ENCODE measurements at regions not wholly inside any gene's neighbourhood (a gene's known extent, or its start where the extent isn't known, plus 50 kb on each side); places are given as distances from the start of the nearest gene placed in this dataset.

- no peak for TF ChIP-seq JUND (IDR thresholded peaks at IDR 0.05; ENCODE audit: low read depth)
- no peak for DNase-seq (ENCODE audit: low read depth in 1 of 2, low spot score in 1 of 2)
- in situ Hi-C loops (cut with HindIII; ENCODE audit: low pct_unique_long_range_greater_than_20kb, low sequenced_read_pairs) = no loop called here
Observed at GRCh38 chr7:93779115-93779514, 111.4 kb downstream of the TFPI2 start.

- DNase-seq (ENCODE audit: low read depth in 1 of 2, low spot score in 1 of 2) = no peak
- in situ Hi-C loops (cut with HindIII; ENCODE audit: low pct_unique_long_range_greater_than_20kb, low sequenced_read_pairs) = no loop called here
- TF ChIP-seq JUND (IDR thresholded peaks at IDR 0.05; ENCODE audit: low read depth) = no peak
Observed at GRCh38 chr7:93778384-93778783, 112.2 kb downstream of the TFPI2 start.

DNA sequence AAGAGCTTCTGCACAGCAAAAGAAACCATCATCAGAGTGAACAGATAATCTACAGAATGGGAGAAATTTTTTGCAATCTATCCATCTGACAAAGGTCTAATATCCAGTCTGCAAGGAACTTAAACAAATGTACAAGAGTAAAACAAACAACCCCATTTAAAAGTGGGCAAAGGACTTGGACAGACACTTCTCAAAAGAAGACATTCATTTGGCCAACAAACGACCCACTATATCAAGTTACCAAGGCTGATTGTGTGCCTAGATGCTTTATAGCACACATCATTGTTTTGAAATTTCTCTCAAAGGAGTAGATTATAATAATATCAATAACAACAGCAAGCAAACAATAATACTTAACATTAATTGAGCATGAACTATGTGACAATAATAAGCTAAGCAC lies 117.1 kb downstream of the TFPI2 start:
- in situ Hi-C loops (cut with HindIII; ENCODE audit: low pct_unique_long_range_greater_than_20kb, low sequenced_read_pairs) = no loop called here
- no peak for DNase-seq (ENCODE audit: low read depth in 1 of 2, low spot score in 1 of 2)
- TF ChIP-seq JUND (IDR thresholded peaks at IDR 0.05; ENCODE audit: low read depth) = no peak

DNA sequence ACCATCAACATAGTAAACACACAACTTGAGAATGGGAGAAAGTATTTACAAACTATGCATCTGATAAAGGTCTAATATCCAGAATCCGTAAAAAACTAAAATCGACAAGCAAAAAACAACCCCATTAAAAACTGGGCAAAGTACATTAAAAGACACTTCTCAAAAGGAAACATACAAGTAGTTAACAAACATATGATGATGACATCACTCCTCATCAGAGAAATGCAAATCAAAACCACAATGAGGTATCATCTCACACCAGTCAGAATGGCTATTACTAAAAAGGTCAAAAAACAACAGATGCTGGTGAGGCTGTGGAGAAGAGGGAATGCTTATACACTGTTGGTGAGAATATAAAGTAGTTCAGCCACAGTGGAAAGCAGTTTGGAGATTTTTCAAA lies 125.1 kb downstream of the TFPI2 start:
- in situ Hi-C loops (cut with HindIII; ENCODE audit: low pct_unique_long_range_greater_than_20kb, low sequenced_read_pairs) = no loop called here
- TF ChIP-seq JUND (IDR thresholded peaks at IDR 0.05; ENCODE audit: low read depth) = no peak
- no peak for DNase-seq (ENCODE audit: low read depth in 1 of 2, low spot score in 1 of 2)

DNA sequence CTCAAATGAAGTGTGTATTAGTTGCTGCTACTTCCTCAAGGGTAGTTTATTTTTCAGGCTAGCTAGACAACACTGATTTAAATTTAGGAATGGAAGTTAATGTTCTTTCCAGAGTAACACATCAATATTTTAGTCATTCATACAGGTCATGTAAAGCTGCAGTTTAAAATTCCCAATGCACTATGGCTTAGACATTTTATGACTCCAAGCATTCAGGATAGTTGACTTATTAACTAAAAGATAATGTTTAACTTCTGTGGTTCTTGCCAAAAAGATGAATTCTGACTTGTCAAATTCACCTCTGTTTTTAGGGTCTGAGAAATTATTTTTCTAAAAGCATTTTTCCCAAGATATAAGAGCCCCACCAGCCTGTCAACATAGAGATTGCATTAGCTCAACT lies 131.9 kb downstream of the TFPI2 start:
- DNase-seq (ENCODE audit: low read depth in 1 of 2, low spot score in 1 of 2) = no peak
- in situ Hi-C loops (cut with HindIII; ENCODE audit: low pct_unique_long_range_greater_than_20kb, low sequenced_read_pairs) = no loop called here
- TF ChIP-seq JUND (IDR thresholded peaks at IDR 0.05; ENCODE audit: low read depth) = no peak

DNA sequence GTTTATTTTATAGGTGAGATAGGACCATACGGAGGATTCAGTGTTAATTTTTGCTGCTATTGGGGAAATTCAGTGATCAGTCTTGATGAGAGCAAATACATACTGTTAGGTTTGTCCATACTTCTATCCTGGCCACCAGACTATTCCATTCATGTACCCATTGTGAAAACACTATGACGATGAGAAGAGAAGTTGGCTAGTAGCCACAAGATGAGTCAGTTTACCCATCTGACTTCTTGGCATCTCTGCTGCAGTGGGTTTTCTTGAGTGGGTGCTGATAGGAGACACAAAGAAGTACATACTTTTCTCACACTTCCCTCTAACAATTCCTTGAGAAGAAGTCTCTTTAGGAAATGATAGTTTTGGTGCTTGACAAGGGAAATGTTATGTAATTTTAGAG lies 133.1 kb downstream of the TFPI2 start:
- in situ Hi-C loops (cut with HindIII; ENCODE audit: low pct_unique_long_range_greater_than_20kb, low sequenced_read_pairs) = no loop called here
- no peak for TF ChIP-seq JUND (IDR thresholded peaks at IDR 0.05; ENCODE audit: low read depth)
- DNase-seq (ENCODE audit: low read depth in 1 of 2, low spot score in 1 of 2) = no peak

- no peak for DNase-seq (ENCODE audit: low read depth in 1 of 2, low spot score in 1 of 2)
- TF ChIP-seq JUND (IDR thresholded peaks at IDR 0.05; ENCODE audit: low read depth) = no peak
- in situ Hi-C loops (cut with HindIII; ENCODE audit: low pct_unique_long_range_greater_than_20kb, low sequenced_read_pairs) = no loop called here
Observed at GRCh38 chr7:93756890-93757289, 133.7 kb downstream of the TFPI2 start.

GRCh38 chr7:93751421-93751820 lies 139.1 kb downstream of the TFPI2 start:
- in situ Hi-C loops (cut with HindIII; ENCODE audit: low pct_unique_long_range_greater_than_20kb, low sequenced_read_pairs) = no loop called here
- no peak for DNase-seq (ENCODE audit: low read depth in 1 of 2, low spot score in 1 of 2)
- TF ChIP-seq JUND (IDR thresholded peaks at IDR 0.05; ENCODE audit: low read depth) = no peak

- no peak for TF ChIP-seq JUND (IDR thresholded peaks at IDR 0.05; ENCODE audit: low read depth)
- in situ Hi-C loops (cut with HindIII; ENCODE audit: low pct_unique_long_range_greater_than_20kb, low sequenced_read_pairs) = no loop called here
- no peak for DNase-seq (ENCODE audit: low read depth in 1 of 2, low spot score in 1 of 2)
Observed at GRCh38 chr7:93750986-93751385, 139.6 kb downstream of the TFPI2 start.

DNA sequence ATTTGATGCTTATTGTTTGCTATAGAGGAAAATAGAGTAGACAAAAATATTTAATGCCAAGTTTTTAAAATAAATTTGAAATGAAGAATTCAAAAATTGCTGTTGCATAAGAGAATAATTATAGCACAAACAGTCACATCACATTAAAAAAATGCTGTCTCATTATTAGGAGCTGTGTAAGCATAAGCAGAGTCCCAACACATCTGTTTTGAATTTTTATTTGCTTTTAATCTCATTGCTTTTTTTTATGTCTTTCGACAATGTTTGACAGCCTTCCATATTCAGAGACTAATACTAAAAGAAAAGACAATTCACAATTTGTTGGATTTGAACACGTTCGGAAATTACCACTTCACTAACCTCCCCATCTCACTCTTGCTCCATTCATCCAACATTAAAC lies 143.5 kb downstream of the TFPI2 start:
- DNase-seq (ENCODE audit: low read depth in 1 of 2, low spot score in 1 of 2) = no peak
- in situ Hi-C loops (cut with HindIII; ENCODE audit: low pct_unique_long_range_greater_than_20kb, low sequenced_read_pairs) = no loop called here

GRCh38 chr7:93739424-93739823 lies 151.1 kb downstream of the TFPI2 start:
- DNase-seq (ENCODE audit: low read depth in 1 of 2, low spot score in 1 of 2) = no peak
- in situ Hi-C loops (cut with HindIII; ENCODE audit: low pct_unique_long_range_greater_than_20kb, low sequenced_read_pairs) = no loop called here
- TF ChIP-seq JUND (IDR thresholded peaks at IDR 0.05; ENCODE audit: low read depth) = no peak

More for the DNA sequence above, 143.5 kb downstream of the TFPI2 start:
- no peak for TF ChIP-seq JUND (IDR thresholded peaks at IDR 0.05; ENCODE audit: low read depth)

DNA sequence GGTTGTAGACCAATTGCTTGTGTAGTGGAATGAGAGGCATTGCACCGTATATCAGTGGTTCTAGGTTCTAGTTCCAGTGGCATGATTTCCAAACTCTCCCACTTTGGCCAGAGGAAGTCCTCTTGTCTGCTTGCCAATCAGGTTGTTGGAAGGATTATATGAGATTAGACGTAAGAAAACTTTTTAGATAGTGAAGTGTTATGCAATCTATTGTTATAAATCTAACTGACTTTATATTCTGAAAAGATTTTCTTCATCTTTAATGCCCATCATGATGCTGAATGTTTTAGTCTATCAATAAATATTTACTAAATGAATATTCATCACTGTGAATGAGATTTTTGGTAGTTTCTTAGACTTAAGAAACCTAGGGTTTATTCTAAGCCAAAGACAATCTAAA lies 152.6 kb downstream of the TFPI2 start:
- no peak for DNase-seq (ENCODE audit: low read depth in 1 of 2, low spot score in 1 of 2)
- TF ChIP-seq JUND (IDR thresholded peaks at IDR 0.05; ENCODE audit: low read depth) = no peak
- in situ Hi-C loops (cut with HindIII; ENCODE audit: low pct_unique_long_range_greater_than_20kb, low sequenced_read_pairs) = no loop called here

- no peak for DNase-seq (ENCODE audit: low read depth in 1 of 2, low spot score in 1 of 2)
- TF ChIP-seq JUND (IDR thresholded peaks at IDR 0.05; ENCODE audit: low read depth) = no peak
- in situ Hi-C loops (cut with HindIII; ENCODE audit: low pct_unique_long_range_greater_than_20kb, low sequenced_read_pairs) = no loop called here
Observed at GRCh38 chr7:93736668-93737369, 153.7 kb downstream of the TFPI2 start.

DNA sequence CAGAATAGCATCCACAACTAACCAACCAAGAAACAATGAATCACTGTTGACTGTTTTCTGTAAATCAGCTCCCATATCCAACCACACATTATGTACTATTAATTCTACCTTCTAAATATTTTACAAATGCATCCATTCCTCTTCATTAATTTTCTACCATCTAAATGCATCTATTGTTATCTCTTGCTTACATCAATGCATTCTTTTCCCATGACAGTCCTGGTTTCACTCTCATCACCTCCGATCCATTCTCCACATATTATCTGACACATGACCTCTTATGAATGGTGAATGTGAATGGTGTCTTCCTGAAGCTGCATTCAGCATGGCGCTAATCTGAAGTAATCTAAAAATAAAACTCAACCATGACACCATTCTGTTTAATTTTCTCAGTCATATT lies 153.8 kb upstream of the CALCR start:
- in situ Hi-C loops (cut with HindIII; ENCODE audit: low pct_unique_long_range_greater_than_20kb, low sequenced_read_pairs) = no loop called here
- no peak for DNase-seq (ENCODE audit: low read depth in 1 of 2, low spot score in 1 of 2)
- no peak for TF ChIP-seq JUND (IDR thresholded peaks at IDR 0.05; ENCODE audit: low read depth)
